CD4-positive, alpha-beta memory T cell (primary cell): ENCODE measurements at regions not wholly inside any gene's neighbourhood (a gene's known extent, or its start where the extent isn't known, plus 50 kb on each side); places are given as distances from the start of the nearest gene placed in this dataset.

ENCODE experiments used
- CTCF ChIA-PET: fragments of 350-600 bp; sonication (Branson Sonifier 250); formaldehyde crosslinking; loops from one replicate; lab custom pipeline; 2021; ENCODE audit warnings: inconsistent platforms; ENCODE audit not compliant: partially characterized antibody; lab: Charles Lee
- POLR2A ChIA-PET: fragments of 350-600 bp; sonication (Branson Sonifier 250); formaldehyde crosslinking; loops from one replicate; lab custom pipeline; 2021; ENCODE audit not compliant: partially characterized antibody; lab: Charles Lee
- DNase-seq, 5 donors: peaks; one replicate each; pipeline versions ENCODE4 v3.0.0 to v3.0.0-alpha.2; 2020 to 2022; ENCODE audit warnings: mixed read lengths in 1 of 5
- H3K27ac ChIP-seq: one replicate; pipeline ENCODE4 v1.7.0; 2013; ENCODE audit warnings: low read depth, low read length
- H3K27me3 ChIP-seq: 2 replicates; pipeline ENCODE4 v1.7.0; 2013; ENCODE audit warnings: mild to moderate bottlenecking, low read length, moderate library complexity; ENCODE audit not compliant: insufficient read depth
- H3K36me3 ChIP-seq: 2 replicates; pipeline ENCODE4 v1.7.0; 2013; ENCODE audit warnings: mild to moderate bottlenecking, low read length, moderate library complexity; ENCODE audit not compliant: insufficient read depth
- H3K4me1 ChIP-seq: 2 replicates; pipeline ENCODE4 v1.7.0; 2013; ENCODE audit warnings: mild to moderate bottlenecking, low read length, moderate library complexity; ENCODE audit not compliant: insufficient read depth
- H3K4me3 ChIP-seq, 2 donors: one replicate each; pipeline ENCODE4 v1.7.0; 2013; ENCODE audit warnings: low read length in 2 of 2, mild to moderate bottlenecking in 1 of 2
- H3K9me3 ChIP-seq, 2 donors: one replicate each; pipeline ENCODE4 v1.7.0; 2013; ENCODE audit warnings: low read length in 2 of 2, control low read depth in 1 of 2; ENCODE audit not compliant: control insufficient read depth in 1 of 2
- H3K27ac Mint-ChIP-seq, 7 donors: one replicate each; pipeline ENCODE4 v1.8.0; 2020 to 2021; ENCODE audit warnings: mixed read lengths in 7 of 7, mild to moderate bottlenecking in 6 of 7, inconsistent platforms in 3 of 7, moderate library complexity in 3 of 7
- H3K27me3 Mint-ChIP-seq, 2 donors: one replicate each; pipeline ENCODE4 v1.8.0; 2020 to 2021; ENCODE audit warnings: mixed read lengths in 2 of 2
- H3K36me3 Mint-ChIP-seq, 2 donors: one replicate each; pipeline ENCODE4 v1.8.0; 2020 to 2021; ENCODE audit warnings: mixed read lengths in 2 of 2, inconsistent platforms in 1 of 2, mild to moderate bottlenecking in 1 of 2
- H3K4me1 Mint-ChIP-seq, 4 donors: one replicate each; pipeline ENCODE4 v1.8.0; 2020 to 2021; ENCODE audit warnings: mixed read lengths in 4 of 4, mild to moderate bottlenecking in 1 of 4
- H3K4me3 Mint-ChIP-seq, 8 donors: one replicate each; pipeline ENCODE4 v1.8.0; 2020 to 2021; ENCODE audit warnings: mixed read lengths in 8 of 8, mild to moderate bottlenecking in 7 of 8, moderate library complexity in 6 of 8, inconsistent platforms in 3 of 8
- H3K9me3 Mint-ChIP-seq, 8 donors: one replicate each; pipeline ENCODE4 v1.8.0; 2020 to 2021; ENCODE audit warnings: mixed read lengths in 8 of 8, mild to moderate bottlenecking in 5 of 8, inconsistent platforms in 3 of 8, moderate library complexity in 1 of 8
- intact Hi-C: fragments of 100-400 bp; cut with micrococcal nuclease; formaldehyde crosslinking; loops from one replicate; pipeline ENCODE4 v1.15.1; 2023

GRCh38 chr4:138003248-138003647 is 238.9 kb downstream of the SLC7A11 start:
- no peaks in the 10 kb centered on the region for H3K27me3 Mint-ChIP-seq
- H3K4me1 Mint-ChIP-seq: no peaks in the 10 kb centered on the region
- H3K4me3 Mint-ChIP-seq: no peak overlapping the region
- ChIA-PET POLR2A (no interaction called here), CTCF (interaction anchor here (0.5 kb wide), 1 partner anchor 339 kb away, joined by 3 read pairs; no protein-coding TSS in a partner anchor)
- H3K9me3 ChIP-seq: no peaks in the 10 kb centered on the region
- intact Hi-C loops: no loop called here
- H3K36me3 ChIP-seq: no peaks in the 10 kb centered on the region
- no peaks in the 10 kb centered on the region for H3K36me3 Mint-ChIP-seq
- no peaks in the 10 kb centered on the region for H3K27me3 ChIP-seq
- peaks cover 0 to 5% (median 0%) of the 10 kb centered on the region in 8 donors for H3K9me3 Mint-ChIP-seq
- no peak for DNase-seq
- H3K4me1 ChIP-seq: no peaks in the 10 kb centered on the region
- no peak overlapping the region for H3K27ac ChIP-seq
- no peak overlapping the region for H3K27ac Mint-ChIP-seq
- no peak overlapping the region for H3K4me3 ChIP-seq

- POLR2A ChIA-PET: no interaction called here
- Histone ChIP-seq H3K4me3 (no peak overlapping the region), H3K27me3 (no peaks in the 10 kb centered on the region), H3K9me3 (no peaks in the 10 kb centered on the region), H3K36me3 (no peaks in the 10 kb centered on the region), H3K4me1 (no peaks in the 10 kb centered on the region), H3K27ac (no peak overlapping the region)
- Mint-ChIP-seq H3K27me3 (no peaks in the 10 kb centered on the region), H3K4me1 (no peaks in the 10 kb centered on the region), H3K9me3 (peaks cover 0 to 5% (median 0%) of the 10 kb centered on the region in 8 donors), H3K36me3 (no peaks in the 10 kb centered on the region), H3K4me3 (no peak overlapping the region), H3K27ac (no peak overlapping the region)
- no peak for DNase-seq
- intact Hi-C loops: no loop called here
- CTCF ChIA-PET: no interaction called here
Measured at GRCh38 chr4:137998666-137999429, 243.3 kb downstream of the SLC7A11 start.

- Mint-ChIP-seq H3K27me3 (no peaks in the 10 kb centered on the region), H3K9me3 (peaks cover 0 to 2% (median 0%) of the 10 kb centered on the region in 8 donors), H3K36me3 (no peaks in the 10 kb centered on the region), H3K4me1 (no peaks in the 10 kb centered on the region), H3K27ac (no peak overlapping the region), H3K4me3 (no peak overlapping the region)
- Histone ChIP-seq H3K4me1 (no peaks in the 10 kb centered on the region), H3K9me3 (no peaks in the 10 kb centered on the region), H3K36me3 (no peaks in the 10 kb centered on the region), H3K27me3 (no peaks in the 10 kb centered on the region), H3K27ac (no peak overlapping the region), H3K4me3 (no peak overlapping the region)
- ChIA-PET CTCF (no interaction called here), POLR2A (no interaction called here)
- no peak for DNase-seq
- intact Hi-C loops: no loop called here
Measured at GRCh38 chr4:137997496-137997895, 244.7 kb downstream of the SLC7A11 start.

DNA sequence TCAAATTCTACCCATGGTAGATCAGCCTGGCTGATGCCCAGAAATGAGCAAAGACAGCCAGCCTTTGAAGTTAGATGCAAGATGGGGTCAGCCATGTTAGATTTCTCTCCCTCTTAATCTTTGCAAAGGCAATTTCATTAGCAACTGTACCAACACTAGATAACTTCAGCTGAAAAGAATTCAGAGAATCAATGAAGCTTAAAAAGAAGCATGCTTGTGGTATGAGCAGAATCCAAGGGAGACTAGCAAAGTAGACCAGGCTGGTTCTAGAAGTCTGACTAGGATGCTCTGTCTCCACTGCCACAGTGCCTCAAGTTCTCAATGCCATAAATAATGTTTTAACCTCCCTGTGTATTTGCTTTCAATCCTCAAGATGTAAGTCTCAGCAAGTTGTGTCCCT is 247.3 kb downstream of the SLC7A11 start:
- H3K9me3 Mint-ChIP-seq: peaks cover 0 to 2% (median 0%) of the 10 kb centered on the region in 8 donors
- intact Hi-C loops: no loop called here
- H3K4me1 ChIP-seq: no peaks in the 10 kb centered on the region
- no peaks in the 10 kb centered on the region for H3K4me1 Mint-ChIP-seq
- H3K36me3 ChIP-seq: no peaks in the 10 kb centered on the region
- DNase-seq: no peak
- no peak overlapping the region for H3K4me3 ChIP-seq
- no peak overlapping the region for H3K4me3 Mint-ChIP-seq
- no peaks in the 10 kb centered on the region for H3K9me3 ChIP-seq
- no peak overlapping the region for H3K27ac ChIP-seq
- CTCF ChIA-PET: no interaction called here
- H3K27me3 ChIP-seq: no peaks in the 10 kb centered on the region
- H3K27me3 Mint-ChIP-seq: no peaks in the 10 kb centered on the region
- no peaks in the 10 kb centered on the region for H3K36me3 Mint-ChIP-seq
- no peak overlapping the region for H3K27ac Mint-ChIP-seq
- POLR2A ChIA-PET: no interaction called here

GRCh38 chr4:137993232-137993631 is 248.9 kb downstream of the SLC7A11 start:
- Mint-ChIP-seq H3K27me3 (no peaks in the 10 kb centered on the region), H3K36me3 (no peaks in the 10 kb centered on the region), H3K9me3 (peaks cover 0 to 2% (median 0%) of the 10 kb centered on the region in 8 donors), H3K4me3 (no peak overlapping the region), H3K4me1 (no peaks in the 10 kb centered on the region), H3K27ac (no peak overlapping the region)
- DNase-seq: no peak
- ChIA-PET POLR2A (no interaction called here), CTCF (no interaction called here)
- intact Hi-C loops: no loop called here
- H3K36me3 ChIP-seq: no peaks in the 10 kb centered on the region
- H3K27ac ChIP-seq: no peak overlapping the region
- no peaks in the 10 kb centered on the region for H3K4me1 ChIP-seq
- H3K4me3 ChIP-seq: no peak overlapping the region
- H3K9me3 ChIP-seq: no peaks in the 10 kb centered on the region
- no peaks in the 10 kb centered on the region for H3K27me3 ChIP-seq

- Mint-ChIP-seq H3K27ac (no peak overlapping the region), H3K27me3 (no peaks in the 10 kb centered on the region), H3K9me3 (peaks cover 0 to 5% (median 0%) of the 10 kb centered on the region in 8 donors), H3K4me1 (no peaks in the 10 kb centered on the region), H3K4me3 (no peak overlapping the region), H3K36me3 (no peaks in the 10 kb centered on the region)
- no peaks in the 10 kb centered on the region for H3K9me3 ChIP-seq
- H3K27ac ChIP-seq: no peak overlapping the region
- ChIA-PET POLR2A (no interaction called here), CTCF (no interaction called here)
- intact Hi-C loops: no loop called here
- no peak for DNase-seq
- H3K4me3 ChIP-seq: no peak overlapping the region
- no peaks in the 10 kb centered on the region for H3K36me3 ChIP-seq
- H3K4me1 ChIP-seq: no peaks in the 10 kb centered on the region
- no peaks in the 10 kb centered on the region for H3K27me3 ChIP-seq
Measured at GRCh38 chr4:137981277-137981676, 260.9 kb downstream of the SLC7A11 start.

DNA sequence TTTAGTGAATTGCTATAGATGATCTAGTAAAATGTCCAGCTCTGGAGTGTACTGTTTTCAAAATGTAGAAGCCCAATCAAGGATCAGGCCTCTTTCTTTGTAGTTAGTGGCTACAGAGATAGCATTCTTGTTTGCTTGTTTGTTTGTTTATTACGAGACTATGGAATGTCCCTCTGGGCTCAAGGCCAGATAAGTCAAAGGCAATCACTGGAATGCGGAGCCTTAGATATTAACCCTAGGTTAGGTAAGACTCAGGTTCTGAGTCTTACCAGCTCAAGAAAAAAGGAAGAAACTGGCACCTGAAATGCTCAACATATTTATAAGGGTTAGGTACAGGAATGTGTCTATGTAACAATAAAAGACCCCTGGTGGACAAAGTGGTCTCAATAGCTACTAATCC is 261.5 kb downstream of the SLC7A11 start:
- Histone ChIP-seq H3K27ac (no peak overlapping the region), H3K4me1 (no peaks in the 10 kb centered on the region), H3K36me3 (no peaks in the 10 kb centered on the region), H3K9me3 (no peaks in the 10 kb centered on the region), H3K4me3 (no peak overlapping the region), H3K27me3 (no peaks in the 10 kb centered on the region)
- ChIA-PET POLR2A (no interaction called here), CTCF (no interaction called here)
- H3K9me3 Mint-ChIP-seq: peaks cover 0 to 5% (median 0%) of the 10 kb centered on the region in 8 donors
- H3K27me3 Mint-ChIP-seq: no peaks in the 10 kb centered on the region
- H3K27ac Mint-ChIP-seq: no peak overlapping the region
- no peaks in the 10 kb centered on the region for H3K4me1 Mint-ChIP-seq
- intact Hi-C loops: no loop called here
- DNase-seq: no peak
- no peak overlapping the region for H3K4me3 Mint-ChIP-seq
- H3K36me3 Mint-ChIP-seq: no peaks in the 10 kb centered on the region
